Natural killer cell treated with Interleukin-12 subunit alpha and Interleukin-12 subunit beta and Interleukin-15 and Interleukin-18, amount 100 ng/mL, for 72 hours (primary cell): ENCODE measurements at regions not wholly inside any gene's neighbourhood (a gene's known extent, or its start where the extent isn't known, plus 50 kb on each side); places are given as distances from the start of the nearest gene placed in this dataset.

Source experiments
- ATAC-seq, 2 donors: fragments of 150-1000 bp; cut with Tn5 transposase in 1 of 2; sonication (Bioruptor Pico), chemical (Tn5 transposase) in 1 of 2; 2 replicates each; pipeline ENCODE4 v1.10.0; 2021
- DNase-seq: peaks from one replicate; pipeline ENCODE4 v3.0.0; 2022; ENCODE audit warnings: low spot score
- H3K27ac Mint-ChIP-seq, 2 donors: 1 replicate in 1 of 2; 2 replicates in 1 of 2; pipeline ENCODE4 v1.8.0; 2022; ENCODE audit warnings: mixed read lengths in 2 of 2, mild to moderate bottlenecking in 1 of 2, moderate library complexity in 1 of 2
- H3K27me3 Mint-ChIP-seq, 2 donors: 1 replicate in 1 of 2; 2 replicates in 1 of 2; pipeline ENCODE4 v1.8.0; 2022; ENCODE audit warnings: mixed read lengths in 2 of 2
- H3K36me3 Mint-ChIP-seq: one replicate; pipeline ENCODE4 v1.8.0; 2022; ENCODE audit warnings: mixed read lengths
- H3K4me1 Mint-ChIP-seq, 2 donors: 1 replicate in 1 of 2; 2 replicates in 1 of 2; pipeline ENCODE4 v1.8.0; 2022; ENCODE audit warnings: low read depth in 2 of 2, mixed read lengths in 2 of 2, mild to moderate bottlenecking in 1 of 2
- H3K4me3 Mint-ChIP-seq: one replicate; pipeline ENCODE4 v1.8.0; 2022; ENCODE audit warnings: mixed read lengths
- H3K9me3 Mint-ChIP-seq: 2 replicates; pipeline ENCODE4 v1.8.0; 2022; ENCODE audit warnings: mixed read lengths

- DNase-seq (no peak), ATAC-seq (no peak)
- no peaks in the 10 kb centered on the region for H3K9me3 Mint-ChIP-seq
- H3K36me3 Mint-ChIP-seq = no peaks in the 10 kb centered on the region
- H3K27me3 Mint-ChIP-seq = no peaks in the 10 kb centered on the region
- no peak overlapping the region for H3K4me3 Mint-ChIP-seq
- peak overlapping the region in 1 of 2 donors; percentile 87 for H3K27ac Mint-ChIP-seq
- H3K4me1 Mint-ChIP-seq = peaks cover 27 to 48% of the 10 kb centered on the region in 2 donors
Measured at GRCh38 chr14:71588576-71589215, 343.5 kb upstream of the RGS6 start.

- DNase-seq = no peak
- Mint-ChIP-seq H3K36me3 (no peaks in the 10 kb centered on the region), H3K27ac (peak overlapping the region; percentile 76 to 87), H3K4me3 (peak overlapping the region; percentile 49), H3K27me3 (no peaks in the 10 kb centered on the region), H3K4me1 (peaks cover 26 to 50% of the 10 kb centered on the region in 2 donors), H3K9me3 (no peaks in the 10 kb centered on the region)
- peak in 1 of 2 donors; percentile 69 for ATAC-seq
Measured at GRCh38 chr14:71589609-71590008, 342.6 kb upstream of the RGS6 start.

GRCh38 chr14:71590131-71590530 lies 342.1 kb upstream of the RGS6 start:
- peaks cover 26 to 54% of the 10 kb centered on the region in 2 donors for H3K4me1 Mint-ChIP-seq
- H3K27me3 Mint-ChIP-seq = no peaks in the 10 kb centered on the region
- ATAC-seq (no peak), DNase-seq (no peak)
- H3K4me3 Mint-ChIP-seq = peak overlapping the region; percentile 49
- no peaks in the 10 kb centered on the region for H3K36me3 Mint-ChIP-seq
- peak overlapping the region; percentile 76 to 87 for H3K27ac Mint-ChIP-seq
- no peaks in the 10 kb centered on the region for H3K9me3 Mint-ChIP-seq

- H3K4me1 Mint-ChIP-seq = peaks cover 31 to 54% of the 10 kb centered on the region in 2 donors
- H3K27me3 Mint-ChIP-seq = no peaks in the 10 kb centered on the region
- no peak overlapping the region for H3K4me3 Mint-ChIP-seq
- peak overlapping the region; percentile 66 to 73 for H3K27ac Mint-ChIP-seq
- ATAC-seq = no peak
- DNase-seq = no peak
- H3K9me3 Mint-ChIP-seq = no peaks in the 10 kb centered on the region
- no peaks in the 10 kb centered on the region for H3K36me3 Mint-ChIP-seq
Measured at GRCh38 chr14:71591231-71591630, 341.0 kb upstream of the RGS6 start.

GRCh38 chr14:71591929-71592328 lies 340.3 kb upstream of the RGS6 start:
- Mint-ChIP-seq H3K27me3 (no peaks in the 10 kb centered on the region), H3K27ac (peak overlapping the region; percentile 66 to 73), H3K36me3 (no peaks in the 10 kb centered on the region), H3K4me1 (peaks cover 31 to 48% of the 10 kb centered on the region in 2 donors), H3K9me3 (no peaks in the 10 kb centered on the region), H3K4me3 (peak overlapping the region; percentile 34)
- DNase-seq (no peak), ATAC-seq (peak; percentile 87 to 91)

- H3K4me3 Mint-ChIP-seq = peak overlapping the region; percentile 34
- H3K27me3 Mint-ChIP-seq = no peaks in the 10 kb centered on the region
- no peak for DNase-seq
- no peaks in the 10 kb centered on the region for H3K36me3 Mint-ChIP-seq
- peak overlapping the region; percentile 66 to 73 for H3K27ac Mint-ChIP-seq
- no peak for ATAC-seq
- peaks cover 32 to 52% of the 10 kb centered on the region in 2 donors for H3K4me1 Mint-ChIP-seq
- H3K9me3 Mint-ChIP-seq = no peaks in the 10 kb centered on the region
Measured at GRCh38 chr14:71592361-71592760, 339.9 kb upstream of the RGS6 start.

GRCh38 chr14:71593966-71594365 lies 338.3 kb upstream of the RGS6 start:
- no peaks in the 10 kb centered on the region for H3K36me3 Mint-ChIP-seq
- H3K27ac Mint-ChIP-seq = peak overlapping the region in 1 of 2 donors; percentile 14
- H3K27me3 Mint-ChIP-seq = no peaks in the 10 kb centered on the region
- H3K4me1 Mint-ChIP-seq = peaks cover 37 to 58% of the 10 kb centered on the region in 2 donors
- ATAC-seq = no peak
- H3K4me3 Mint-ChIP-seq = no peak overlapping the region
- no peaks in the 10 kb centered on the region for H3K9me3 Mint-ChIP-seq
- no peak for DNase-seq

GRCh38 chr14:71594821-71595220 lies 337.4 kb upstream of the RGS6 start:
- ATAC-seq = no peak
- H3K27ac Mint-ChIP-seq = no peak overlapping the region
- no peaks in the 10 kb centered on the region for H3K27me3 Mint-ChIP-seq
- H3K9me3 Mint-ChIP-seq = no peaks in the 10 kb centered on the region
- H3K36me3 Mint-ChIP-seq = peaks cover under 1% of the 10 kb centered on the region
- H3K4me3 Mint-ChIP-seq = no peak overlapping the region
- peaks cover 32 to 51% of the 10 kb centered on the region in 2 donors for H3K4me1 Mint-ChIP-seq
- no peak for DNase-seq

- Mint-ChIP-seq H3K4me3 (no peak overlapping the region), H3K9me3 (peaks cover 6% of the 10 kb centered on the region), H3K4me1 (peaks cover 31 to 47% of the 10 kb centered on the region in 2 donors), H3K27ac (peak overlapping the region in 1 of 2 donors; percentile 4), H3K36me3 (peaks cover 7% of the 10 kb centered on the region), H3K27me3 (no peaks in the 10 kb centered on the region)
- DNase-seq = no peak
- ATAC-seq = no peak
Measured at GRCh38 chr14:71595441-71595840, 336.8 kb upstream of the RGS6 start.

GRCh38 chr14:71597287-71597920 lies 334.8 kb upstream of the RGS6 start:
- peaks cover 25% of the 10 kb centered on the region for H3K36me3 Mint-ChIP-seq
- peak overlapping the region; percentile 53 to 54 for H3K27ac Mint-ChIP-seq
- ATAC-seq = peak in 1 of 2 donors; percentile 41
- peaks cover 16% of the 10 kb centered on the region for H3K9me3 Mint-ChIP-seq
- H3K27me3 Mint-ChIP-seq = no peaks in the 10 kb centered on the region
- peaks cover 24 to 38% of the 10 kb centered on the region in 2 donors for H3K4me1 Mint-ChIP-seq
- H3K4me3 Mint-ChIP-seq = peak overlapping the region; percentile 54
- DNase-seq = no peak

GRCh38 chr14:71597955-71598660 lies 334.1 kb upstream of the RGS6 start:
- DNase-seq = no peak
- Mint-ChIP-seq H3K36me3 (peaks cover 25% of the 10 kb centered on the region), H3K9me3 (peaks cover 16% of the 10 kb centered on the region), H3K27me3 (no peaks in the 10 kb centered on the region), H3K27ac (peak overlapping the region; percentile 53 to 54), H3K4me1 (peaks cover 24 to 38% of the 10 kb centered on the region in 2 donors), H3K4me3 (peak overlapping the region; percentile 54)
- peak; percentile 61 to 82 for ATAC-seq

- ATAC-seq (no peak), DNase-seq (no peak)
- no peaks in the 10 kb centered on the region for H3K27me3 Mint-ChIP-seq
- H3K27ac Mint-ChIP-seq = no peak overlapping the region
- peaks cover 16% of the 10 kb centered on the region for H3K9me3 Mint-ChIP-seq
- H3K4me3 Mint-ChIP-seq = no peak overlapping the region
- H3K36me3 Mint-ChIP-seq = peaks cover 30% of the 10 kb centered on the region
- peaks cover 22 to 26% of the 10 kb centered on the region in 2 donors for H3K4me1 Mint-ChIP-seq
Measured at GRCh38 chr14:71600309-71600708, 331.9 kb upstream of the RGS6 start.

GRCh38 chr14:71602524-71602923 lies 329.7 kb upstream of the RGS6 start:
- Mint-ChIP-seq H3K27ac (no peak overlapping the region), H3K4me1 (peaks cover 21 to 25% of the 10 kb centered on the region in 2 donors), H3K4me3 (no peak overlapping the region), H3K27me3 (no peaks in the 10 kb centered on the region), H3K9me3 (peaks cover 16% of the 10 kb centered on the region), H3K36me3 (peaks cover 33% of the 10 kb centered on the region)
- DNase-seq = no peak
- no peak for ATAC-seq

- H3K4me3 Mint-ChIP-seq = no peak overlapping the region
- ATAC-seq = no peak
- H3K9me3 Mint-ChIP-seq = peaks cover 16% of the 10 kb centered on the region
- H3K27me3 Mint-ChIP-seq = no peaks in the 10 kb centered on the region
- peaks cover 9 to 12% of the 10 kb centered on the region in 2 donors for H3K4me1 Mint-ChIP-seq
- peaks cover 33% of the 10 kb centered on the region for H3K36me3 Mint-ChIP-seq
- no peak overlapping the region for H3K27ac Mint-ChIP-seq
- DNase-seq = no peak
Measured at GRCh38 chr14:71604231-71604630, 328.0 kb upstream of the RGS6 start.
